ENCODE measurements at regions not wholly inside any gene's neighbourhood (a gene's known extent, or its start where the extent isn't known, plus 50 kb on each side); places are given as distances from the start of the nearest gene placed in this dataset.

DNA sequence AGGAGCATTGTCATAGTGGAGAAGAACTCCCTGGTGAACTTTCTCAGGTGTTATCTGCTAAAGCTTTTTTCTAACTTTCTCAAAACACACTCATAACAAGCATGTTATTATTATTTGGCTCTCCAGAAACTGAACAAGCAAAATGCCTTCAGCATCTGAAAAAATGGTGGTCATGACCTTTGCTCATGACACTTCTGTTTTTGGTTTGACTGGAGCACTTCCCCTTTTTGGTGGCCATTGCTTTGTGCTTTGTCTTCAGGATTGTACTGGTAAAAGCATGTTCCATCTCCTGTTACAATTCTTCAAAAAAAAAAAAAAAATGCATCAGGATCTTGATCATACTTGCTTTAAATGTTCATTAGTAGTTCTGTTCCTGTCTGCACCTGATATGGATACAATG lies 1241.6 kb upstream of the USP15 start:
- Histone ChIP-seq H3K27ac (ENCODE audit: low read depth, low read length) (no peak overlapping the region), H3K36me3 (ENCODE audit: control insufficient read depth, low read length) (no peaks in the 10 kb centered on the region), H3K4me1 (ENCODE audit: control insufficient read depth, low read length) (no peaks in the 10 kb centered on the region), H3K79me2 (ENCODE audit: control insufficient read depth, low read length) (no peaks in the 10 kb centered on the region), H3K27me3 (ENCODE audit: control insufficient read depth, low read length) (no peaks in the 10 kb centered on the region), H4K20me1 (ENCODE audit: control insufficient read depth, insufficient read depth, low read depth, low read length) (no peaks in the 10 kb centered on the region), H3K9me3 (ENCODE audit: control insufficient read depth, insufficient read depth, low read length) (peaks cover 5% of the 10 kb centered on the region; the same call in 1 of the 2 replicates), H3K4me3 (ENCODE audit: low read length) (no peak overlapping the region), H3K4me2 (ENCODE audit: low read length) (no peak overlapping the region), H3K9me2 (replicated peaks; ENCODE audit: control insufficient read depth, low read length) (no peaks in the 10 kb centered on the region), H3F3A (ENCODE audit: control insufficient read depth, insufficient read depth) (no peaks in the 10 kb centered on the region)
- TF ChIP-seq CTCF (IDR thresholded peaks at IDR 0.05; ENCODE audit: low read depth, low read length, poor library complexity, severe bottlenecking): no peak
- TF ChIP-seq EZH2phosphoT487 (IDR thresholded peaks at IDR 0.05; ENCODE audit: borderline replicate concordance, low read length): no peak

GRCh38 chr12:61023231-61023630 lies 1237.0 kb upstream of the USP15 start:
- Histone ChIP-seq H3K9me2 (replicated peaks; ENCODE audit: control insufficient read depth, low read length) (no peaks in the 10 kb centered on the region), H3K4me3 (ENCODE audit: low read length) (no peak overlapping the region), H3F3A (ENCODE audit: control insufficient read depth, insufficient read depth) (no peaks in the 10 kb centered on the region), H3K4me2 (ENCODE audit: low read length) (no peak overlapping the region), H3K27me3 (ENCODE audit: control insufficient read depth, low read length) (no peaks in the 10 kb centered on the region), H3K36me3 (ENCODE audit: control insufficient read depth, low read length) (no peaks in the 10 kb centered on the region), H4K20me1 (ENCODE audit: control insufficient read depth, insufficient read depth, low read depth, low read length) (no peaks in the 10 kb centered on the region), H3K27ac (ENCODE audit: low read depth, low read length) (no peak overlapping the region), H3K79me2 (ENCODE audit: control insufficient read depth, low read length) (no peaks in the 10 kb centered on the region), H3K4me1 (ENCODE audit: control insufficient read depth, low read length) (no peaks in the 10 kb centered on the region), H3K9me3 (ENCODE audit: control insufficient read depth, insufficient read depth, low read length) (peaks cover 5% of the 10 kb centered on the region; the same call in 1 of the 2 replicates)
- TF ChIP-seq CTCF (IDR thresholded peaks at IDR 0.05; ENCODE audit: low read depth, low read length, poor library complexity, severe bottlenecking) (no peak), EZH2phosphoT487 (IDR thresholded peaks at IDR 0.05; ENCODE audit: borderline replicate concordance, low read length) (no peak)

DNA sequence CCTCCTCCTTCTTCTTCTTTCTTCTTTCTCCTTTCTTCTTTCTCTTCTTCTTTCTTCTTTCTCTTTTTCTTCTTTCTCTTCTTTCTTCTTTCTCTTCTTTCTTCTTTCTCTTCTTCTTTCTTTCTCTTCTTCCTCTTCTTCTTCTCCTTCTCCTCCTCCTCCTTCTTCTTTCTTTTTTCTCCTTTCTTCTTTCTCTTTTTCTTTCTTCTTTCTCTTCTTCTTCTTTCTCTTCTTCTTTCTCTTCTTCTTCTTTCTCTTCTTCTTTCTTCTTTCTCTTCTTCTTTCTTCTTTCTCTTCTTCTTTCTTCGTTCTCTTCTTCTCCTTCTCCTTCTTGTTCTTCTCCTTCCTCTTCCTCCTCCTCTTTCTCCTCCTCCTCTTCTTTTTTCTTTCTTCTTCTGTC lies 1230.7 kb upstream of the USP15 start:
- no peak for TF ChIP-seq EZH2phosphoT487 (IDR thresholded peaks at IDR 0.05; ENCODE audit: borderline replicate concordance, low read length)
- no peak for TF ChIP-seq CTCF (IDR thresholded peaks at IDR 0.05; ENCODE audit: low read depth, low read length, poor library complexity, severe bottlenecking)
- Histone ChIP-seq H3K36me3 (ENCODE audit: control insufficient read depth, low read length) (no peaks in the 10 kb centered on the region), H3K27ac (ENCODE audit: low read depth, low read length) (no peak overlapping the region), H3K27me3 (ENCODE audit: control insufficient read depth, low read length) (no peaks in the 10 kb centered on the region), H3K4me3 (ENCODE audit: low read length) (no peak overlapping the region), H3K9me3 (ENCODE audit: control insufficient read depth, insufficient read depth, low read length) (no peaks in the 10 kb centered on the region), H3F3A (ENCODE audit: control insufficient read depth, insufficient read depth) (no peaks in the 10 kb centered on the region), H3K9me2 (replicated peaks; ENCODE audit: control insufficient read depth, low read length) (no peaks in the 10 kb centered on the region), H3K79me2 (ENCODE audit: control insufficient read depth, low read length) (no peaks in the 10 kb centered on the region), H3K4me2 (ENCODE audit: low read length) (no peak overlapping the region), H3K4me1 (ENCODE audit: control insufficient read depth, low read length) (no peaks in the 10 kb centered on the region), H4K20me1 (ENCODE audit: control insufficient read depth, insufficient read depth, low read depth, low read length) (no peaks in the 10 kb centered on the region)

DNA sequence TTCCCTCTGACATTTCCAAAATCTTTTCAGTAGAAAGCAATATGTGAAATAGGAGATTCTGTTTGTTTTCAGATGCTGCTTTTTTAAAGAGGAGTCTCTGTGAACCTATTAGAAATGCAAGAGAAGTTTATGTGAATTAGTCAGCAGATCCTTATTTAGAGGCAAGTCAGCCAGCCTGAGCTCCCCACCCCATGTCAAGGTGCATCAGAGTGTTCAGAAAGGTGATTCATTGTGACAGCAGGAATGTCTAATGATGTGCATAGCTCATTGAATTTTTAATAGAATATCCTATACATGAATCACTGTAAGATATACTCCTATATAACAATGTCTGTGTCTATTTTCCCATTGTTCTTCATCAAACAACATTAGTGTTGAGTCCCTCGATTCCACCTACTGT lies 1222.4 kb upstream of the USP15 start:
- H3K4me2 ChIP-seq (ENCODE audit: low read length): no peak overlapping the region
- H3F3A ChIP-seq (ENCODE audit: control insufficient read depth, insufficient read depth): no peaks in the 10 kb centered on the region
- H3K9me3 ChIP-seq (ENCODE audit: control insufficient read depth, insufficient read depth, low read length): no peaks in the 10 kb centered on the region
- H3K4me1 ChIP-seq (ENCODE audit: control insufficient read depth, low read length): no peaks in the 10 kb centered on the region
- H3K79me2 ChIP-seq (ENCODE audit: control insufficient read depth, low read length): no peaks in the 10 kb centered on the region
- no peaks in the 10 kb centered on the region for H3K27me3 ChIP-seq (ENCODE audit: control insufficient read depth, low read length)
- H4K20me1 ChIP-seq (ENCODE audit: control insufficient read depth, insufficient read depth, low read depth, low read length): no peaks in the 10 kb centered on the region
- no peak overlapping the region for H3K4me3 ChIP-seq (ENCODE audit: low read length)
- H3K36me3 ChIP-seq (ENCODE audit: control insufficient read depth, low read length): no peaks in the 10 kb centered on the region
- no peak for TF ChIP-seq EZH2phosphoT487 (IDR thresholded peaks at IDR 0.05; ENCODE audit: borderline replicate concordance, low read length)
- TF ChIP-seq CTCF (IDR thresholded peaks at IDR 0.05; ENCODE audit: low read depth, low read length, poor library complexity, severe bottlenecking): no peak
- H3K9me2 ChIP-seq (replicated peaks; ENCODE audit: control insufficient read depth, low read length): no peaks in the 10 kb centered on the region
- H3K27ac ChIP-seq (ENCODE audit: low read depth, low read length): no peak overlapping the region

All from DOHH2 (cell line).